Keratinocyte (primary cell): ENCODE measurements at regions not wholly inside any gene's neighbourhood (a gene's known extent, or its start where the extent isn't known, plus 50 kb on each side); places are given as distances from the start of the nearest gene placed in this dataset.

Experiments
- EZH2 ChIP-seq: IDR thresholded peaks from one replicate; pipeline ENCODE4 v1.6.1; 2012; ENCODE audit warnings: inconsistent platforms, mild to moderate bottlenecking, low read length, moderate library complexity
- TF ChIP-seq, protein P1 (sequence below), 3 experiments: IDR thresholded peaks in 1 of 3; conservative IDR thresholded peaks in 1 of 3; optimal IDR thresholded peaks in 1 of 3; 2 replicates in 2 of 3; 3 replicates in 1 of 3; pipeline versions ENCODE3 to v1.5.1; 2011; ENCODE audit warnings: low read length in 3 of 3, mild to moderate bottlenecking in 3 of 3, moderate library complexity in 2 of 3, control low read depth in 1 of 3, inconsistent platforms in 1 of 3; ENCODE audit not compliant: insufficient read depth in 2 of 3; ENCODE audit errors: extremely low read depth in 1 of 3

DNA sequence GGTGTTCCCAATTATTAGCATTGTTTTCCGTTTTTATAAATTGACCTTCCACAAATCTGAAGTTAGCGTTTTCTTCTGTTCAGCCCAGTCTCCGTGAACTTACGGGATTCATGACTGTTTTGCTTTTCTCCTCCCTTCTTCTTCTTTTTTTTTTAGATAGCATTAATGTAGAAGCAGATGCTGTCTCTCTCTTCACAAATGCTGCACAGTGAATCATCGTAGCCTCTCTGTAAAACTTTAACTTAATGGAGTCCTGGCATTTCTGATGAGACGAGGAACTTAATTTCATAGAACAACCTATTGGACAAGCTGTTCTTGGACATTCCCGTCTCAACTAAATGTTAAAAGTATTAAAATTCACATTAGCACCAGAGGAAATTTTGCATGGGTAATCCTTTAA, 138.0 kb upstream of the EEF1E1 start:
- TF ChIP-seq, protein P1, sequence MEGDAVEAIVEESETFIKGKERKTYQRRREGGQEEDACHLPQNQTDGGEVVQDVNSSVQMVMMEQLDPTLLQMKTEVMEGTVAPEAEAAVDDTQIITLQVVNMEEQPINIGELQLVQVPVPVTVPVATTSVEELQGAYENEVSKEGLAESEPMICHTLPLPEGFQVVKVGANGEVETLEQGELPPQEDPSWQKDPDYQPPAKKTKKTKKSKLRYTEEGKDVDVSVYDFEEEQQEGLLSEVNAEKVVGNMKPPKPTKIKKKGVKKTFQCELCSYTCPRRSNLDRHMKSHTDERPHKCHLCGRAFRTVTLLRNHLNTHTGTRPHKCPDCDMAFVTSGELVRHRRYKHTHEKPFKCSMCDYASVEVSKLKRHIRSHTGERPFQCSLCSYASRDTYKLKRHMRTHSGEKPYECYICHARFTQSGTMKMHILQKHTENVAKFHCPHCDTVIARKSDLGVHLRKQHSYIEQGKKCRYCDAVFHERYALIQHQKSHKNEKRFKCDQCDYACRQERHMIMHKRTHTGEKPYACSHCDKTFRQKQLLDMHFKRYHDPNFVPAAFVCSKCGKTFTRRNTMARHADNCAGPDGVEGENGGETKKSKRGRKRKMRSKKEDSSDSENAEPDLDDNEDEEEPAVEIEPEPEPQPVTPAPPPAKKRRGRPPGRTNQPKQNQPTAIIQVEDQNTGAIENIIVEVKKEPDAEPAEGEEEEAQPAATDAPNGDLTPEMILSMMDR (optimal IDR thresholded peaks at IDR 0.05 in 1 of 3, IDR thresholded peaks at IDR 0.05 in 1 of 3, conservative IDR thresholded peaks at IDR 0.05 in 1 of 3; ENCODE audit: extremely low read depth in 1 of 3, insufficient read depth in 2 of 3, low read length in 3 of 3): no peak
- TF ChIP-seq EZH2: no peak
